ENCODE measurements at regions not wholly inside any gene's neighbourhood (a gene's known extent, or its start where the extent isn't known, plus 50 kb on each side); places are given as distances from the start of the nearest gene placed in this dataset.

DNA sequence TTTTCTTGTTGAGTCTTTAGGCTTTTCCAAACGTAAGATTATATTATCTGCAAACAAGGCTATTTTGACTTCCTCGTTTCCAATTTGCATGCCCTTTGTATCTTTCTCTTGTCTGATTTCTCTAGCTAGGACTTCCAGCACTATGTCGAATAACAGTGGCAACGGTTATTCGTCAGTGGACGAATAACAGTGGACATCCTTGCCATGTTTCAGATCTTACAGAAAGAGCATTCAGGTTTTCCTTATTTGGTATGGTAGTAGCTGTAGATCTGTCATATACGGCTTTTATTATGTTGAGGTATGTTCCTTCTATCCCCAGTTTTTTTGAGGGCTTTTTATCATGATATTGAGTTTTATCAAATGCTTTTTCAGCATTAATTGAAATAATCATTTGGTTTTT lies 634.6 kb upstream of the ADGRL3 start:
- H3K4me3 ChIP-seq (replicated peaks in 1 of 3; ENCODE audit: insufficient read depth in 1 of 3, low read depth in 1 of 3, low read length in 3 of 3) = no peak overlapping the region
- no peak overlapping the region for H3K9ac ChIP-seq (replicated peaks; ENCODE audit: extremely low read depth, insufficient read depth, low read length)
- H3K27me3 ChIP-seq (ENCODE audit: control insufficient read depth in 2 of 2, insufficient read depth in 2 of 2, low read length in 2 of 2) = no peaks in the 10 kb centered on the region
- H3K4me2 ChIP-seq (ENCODE audit: insufficient read depth, low read length) = no peak overlapping the region
- BruUV-seq (replicated peaks) = no TSS peak
- dilution Hi-C loops (cut with MboI; ENCODE audit: extremely low pct_ligation_motif_present, low sequenced_read_pairs) (no loop called here), intact Hi-C loops (cut with micrococcal nuclease) (no loop called here)
- no peaks in the 10 kb centered on the region for H3K36me3 ChIP-seq (ENCODE audit: control insufficient read depth in 2 of 2, extremely low read depth in 1 of 2, insufficient read depth in 2 of 2, low read length in 2 of 2)
- TF ChIP-seq, protein P1, sequence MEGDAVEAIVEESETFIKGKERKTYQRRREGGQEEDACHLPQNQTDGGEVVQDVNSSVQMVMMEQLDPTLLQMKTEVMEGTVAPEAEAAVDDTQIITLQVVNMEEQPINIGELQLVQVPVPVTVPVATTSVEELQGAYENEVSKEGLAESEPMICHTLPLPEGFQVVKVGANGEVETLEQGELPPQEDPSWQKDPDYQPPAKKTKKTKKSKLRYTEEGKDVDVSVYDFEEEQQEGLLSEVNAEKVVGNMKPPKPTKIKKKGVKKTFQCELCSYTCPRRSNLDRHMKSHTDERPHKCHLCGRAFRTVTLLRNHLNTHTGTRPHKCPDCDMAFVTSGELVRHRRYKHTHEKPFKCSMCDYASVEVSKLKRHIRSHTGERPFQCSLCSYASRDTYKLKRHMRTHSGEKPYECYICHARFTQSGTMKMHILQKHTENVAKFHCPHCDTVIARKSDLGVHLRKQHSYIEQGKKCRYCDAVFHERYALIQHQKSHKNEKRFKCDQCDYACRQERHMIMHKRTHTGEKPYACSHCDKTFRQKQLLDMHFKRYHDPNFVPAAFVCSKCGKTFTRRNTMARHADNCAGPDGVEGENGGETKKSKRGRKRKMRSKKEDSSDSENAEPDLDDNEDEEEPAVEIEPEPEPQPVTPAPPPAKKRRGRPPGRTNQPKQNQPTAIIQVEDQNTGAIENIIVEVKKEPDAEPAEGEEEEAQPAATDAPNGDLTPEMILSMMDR (IDR thresholded peaks at IDR 0.05; ENCODE audit: extremely low read depth in 1 of 2, insufficient read depth in 1 of 2, low read depth in 1 of 2, low read length in 2 of 2) = no peak
- no peak for TF ChIP-seq MAX (IDR thresholded peaks at IDR 0.05; ENCODE audit: insufficient read depth, insufficient read length)
- TF ChIP-seq EZH2 (IDR thresholded peaks at IDR 0.05; ENCODE audit: borderline replicate concordance, low read depth, low read length, severe bottlenecking) = no peak
- TF ChIP-seq GATA2 (IDR thresholded peaks at IDR 0.05; ENCODE audit: insufficient read depth, insufficient read length, low read depth, low read length) = no peak
- TF ChIP-seq FOS (IDR thresholded peaks at IDR 0.05; ENCODE audit: borderline replicate concordance, insufficient read depth, low read length) = no peak
- TF ChIP-seq POLR2A (IDR thresholded peaks at IDR 0.05; ENCODE audit: low read depth, low read length) = no peak
- TF ChIP-seq POLR2AphosphoS5 (IDR thresholded peaks at IDR 0.05; ENCODE audit: insufficient read depth, low read depth, low read length) = no peak
- no peak for TF ChIP-seq MYC (IDR thresholded peaks at IDR 0.05; ENCODE audit: low read depth, low read length)
- no peak for TF ChIP-seq JUN (IDR thresholded peaks at IDR 0.05; ENCODE audit: borderline replicate concordance, insufficient read depth, insufficient read length, low read depth)
- no peaks in the 10 kb centered on the region for H3K79me2 ChIP-seq (ENCODE audit: control insufficient read depth, insufficient read depth, low read length)
- no peaks in the 10 kb centered on the region for H3K4me1 ChIP-seq (ENCODE audit: control insufficient read depth, extremely low read depth, insufficient read depth, low read length)
- H3K9me3 ChIP-seq (replicated peaks; ENCODE audit: control insufficient read depth, insufficient read depth, low read length) = no peaks in the 10 kb centered on the region
- no peak overlapping the region for H2AFZ ChIP-seq (ENCODE audit: low read depth, low read length)
- no peaks in the 10 kb centered on the region for H4K20me1 ChIP-seq (replicated peaks; ENCODE audit: control insufficient read depth, extremely low read depth, insufficient read depth, low read length)
- ChIA-PET CTCF (no interaction called here), POLR2A (no interaction called here)
- DNase-seq (ENCODE audit: low read depth, low spot score) = no peak
- H3K27ac ChIP-seq (ENCODE audit: insufficient read depth, low read depth, low read length) = no peak overlapping the region
- FAIRE-seq = no peak
- no peaks in the 10 kb centered on the region for H3K9me1 ChIP-seq (replicated peaks; ENCODE audit: control insufficient read depth, extremely low read depth, insufficient read depth, low read length)
